Renal cortical epithelial cell (primary cell): ENCODE measurements at regions not wholly inside any gene's neighbourhood (a gene's known extent, or its start where the extent isn't known, plus 50 kb on each side); places are given as distances from the start of the nearest gene placed in this dataset.
A peak's percentile ranks its signal among the peaks of the same experiment; 100 is the strongest.

ENCODE experiments used
- DNase-seq: peaks from one replicate; pipeline ENCODE4 v3.0.0-alpha.2; 2011; ENCODE audit warnings: low read depth

- DNase-seq, result no peak
Measured at GRCh38 chr1:83581747-83582146, 417.2 kb downstream of the TTLL7 start.

GRCh38 chr1:83574791-83575190 is 424.1 kb downstream of the TTLL7 start:
- peak; percentile 26 for DNase-seq

- no peak for DNase-seq
Measured at GRCh38 chr1:83573776-83574175, 425.2 kb downstream of the TTLL7 start.

GRCh38 chr1:83571536-83571935 is 427.4 kb downstream of the TTLL7 start:
- no peak for DNase-seq

GRCh38 chr1:83561346-83561745 is 437.6 kb downstream of the TTLL7 start:
- DNase-seq, result no peak

- DNase-seq, result peak; percentile 5
Measured at GRCh38 chr1:83559129-83559840, 439.6 kb downstream of the TTLL7 start.

- DNase-seq, result no peak
Measured at GRCh38 chr1:83555871-83556270, 443.1 kb downstream of the TTLL7 start.

GRCh38 chr1:83554174-83554573 is 444.8 kb downstream of the TTLL7 start:
- DNase-seq, result no peak

GRCh38 chr1:83552820-83553219 is 446.1 kb downstream of the TTLL7 start:
- no peak for DNase-seq

GRCh38 chr1:83548311-83548710 is 450.6 kb downstream of the TTLL7 start:
- DNase-seq, result no peak

GRCh38 chr1:83547901-83548300 is 451.0 kb downstream of the TTLL7 start:
- peak; percentile 1 for DNase-seq

- DNase-seq, result no peak
Measured at GRCh38 chr1:83546874-83547273, 452.1 kb downstream of the TTLL7 start.

GRCh38 chr1:83545066-83545862 is 453.7 kb downstream of the TTLL7 start:
- DNase-seq, result peak; percentile 1

GRCh38 chr1:83543222-83543973 is 455.5 kb downstream of the TTLL7 start:
- no peak for DNase-seq

- no peak for DNase-seq
Measured at GRCh38 chr1:83531521-83532309, 467.2 kb downstream of the TTLL7 start.

GRCh38 chr1:83530506-83530905 is 468.4 kb downstream of the TTLL7 start:
- no peak for DNase-seq

GRCh38 chr1:83527987-83528386 is 470.9 kb downstream of the TTLL7 start:
- DNase-seq, result no peak

- DNase-seq, result no peak
Measured at GRCh38 chr1:83520797-83521196, 478.1 kb downstream of the TTLL7 start.

- no peak for DNase-seq
Measured at GRCh38 chr1:83516369-83516768, 482.6 kb downstream of the TTLL7 start.

GRCh38 chr1:83515578-83516154 is 483.3 kb downstream of the TTLL7 start:
- DNase-seq, result no peak
